Activated CD8-positive, alpha-beta T cell treated with anti-CD3 and anti-CD28 coated beads for 36 hours (primary cell): ENCODE measurements at regions not wholly inside any gene's neighbourhood (a gene's known extent, or its start where the extent isn't known, plus 50 kb on each side); places are given as distances from the start of the nearest gene placed in this dataset.

Source experiments
- ATAC-seq: fragments of 200-7000 bp; cut with Tn5 transposase; one replicate; pipeline ENCODE4 v1.10.0; 2021; ENCODE audit warnings: mild to moderate bottlenecking, moderate library complexity
- CTCF ChIA-PET: fragments of 350-600 bp; sonication (Branson Sonifier 250); formaldehyde crosslinking; loops from one replicate; lab custom pipeline; 2021; ENCODE audit warnings: antibody characterized with exemption; lab: Charles Lee
- POLR2A ChIA-PET: fragments of 350-600 bp; sonication (Branson Sonifier 250); formaldehyde crosslinking; loops from one replicate; lab custom pipeline; 2021; ENCODE audit warnings: antibody characterized with exemption; lab: Charles Lee
- DNase-seq: peaks from one replicate; pipeline ENCODE4 v3.0.0-alpha.2; 2020
- H3K27ac Mint-ChIP-seq: one replicate; pipeline ENCODE4 v1.8.0; 2021; ENCODE audit warnings: mild to moderate bottlenecking, mixed read lengths
- H3K27me3 Mint-ChIP-seq: one replicate; pipeline ENCODE4 v1.8.0; 2021; ENCODE audit warnings: mixed read lengths
- H3K36me3 Mint-ChIP-seq: one replicate; pipeline ENCODE4 v1.8.0; 2021; ENCODE audit warnings: low read depth, mixed read lengths
- H3K4me1 Mint-ChIP-seq: one replicate; pipeline ENCODE4 v1.8.0; 2021; ENCODE audit warnings: low read depth, mixed read lengths
- H3K4me3 Mint-ChIP-seq: one replicate; pipeline ENCODE4 v1.8.0; 2021; ENCODE audit warnings: mild to moderate bottlenecking, moderate library complexity, mixed read lengths
- H3K9me3 Mint-ChIP-seq: one replicate; pipeline ENCODE4 v1.8.0; 2021; ENCODE audit warnings: mixed read lengths
- intact Hi-C: fragments of 100-400 bp; cut with micrococcal nuclease; formaldehyde crosslinking; loops from one replicate; pipeline ENCODE4 v1.10.0; 2022
- TF ChIP-seq, protein P1 (sequence below): fragments of 200-600 bp; IDR thresholded peaks from one replicate; pipeline ENCODE4 v1.8.0; 2022; ENCODE audit warnings: antibody characterized with exemption, mild to moderate bottlenecking

- Mint-ChIP-seq H3K9me3 (no peaks in the 10 kb centered on the region), H3K4me1 (no peaks in the 10 kb centered on the region), H3K27me3 (peaks cover 9% of the 10 kb centered on the region), H3K27ac (no peak overlapping the region), H3K36me3 (no peaks in the 10 kb centered on the region), H3K4me3 (no peak overlapping the region)
- ChIA-PET CTCF (no interaction called here), POLR2A (no interaction called here)
- intact Hi-C loops: no loop called here
- TF ChIP-seq, protein P1, sequence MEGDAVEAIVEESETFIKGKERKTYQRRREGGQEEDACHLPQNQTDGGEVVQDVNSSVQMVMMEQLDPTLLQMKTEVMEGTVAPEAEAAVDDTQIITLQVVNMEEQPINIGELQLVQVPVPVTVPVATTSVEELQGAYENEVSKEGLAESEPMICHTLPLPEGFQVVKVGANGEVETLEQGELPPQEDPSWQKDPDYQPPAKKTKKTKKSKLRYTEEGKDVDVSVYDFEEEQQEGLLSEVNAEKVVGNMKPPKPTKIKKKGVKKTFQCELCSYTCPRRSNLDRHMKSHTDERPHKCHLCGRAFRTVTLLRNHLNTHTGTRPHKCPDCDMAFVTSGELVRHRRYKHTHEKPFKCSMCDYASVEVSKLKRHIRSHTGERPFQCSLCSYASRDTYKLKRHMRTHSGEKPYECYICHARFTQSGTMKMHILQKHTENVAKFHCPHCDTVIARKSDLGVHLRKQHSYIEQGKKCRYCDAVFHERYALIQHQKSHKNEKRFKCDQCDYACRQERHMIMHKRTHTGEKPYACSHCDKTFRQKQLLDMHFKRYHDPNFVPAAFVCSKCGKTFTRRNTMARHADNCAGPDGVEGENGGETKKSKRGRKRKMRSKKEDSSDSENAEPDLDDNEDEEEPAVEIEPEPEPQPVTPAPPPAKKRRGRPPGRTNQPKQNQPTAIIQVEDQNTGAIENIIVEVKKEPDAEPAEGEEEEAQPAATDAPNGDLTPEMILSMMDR: no peak
- ATAC-seq (no peak), DNase-seq (no peak)
These were observed 384.2 kb upstream of the PROK2 start for GRCh38 chr3:72169120-72169519.

DNA sequence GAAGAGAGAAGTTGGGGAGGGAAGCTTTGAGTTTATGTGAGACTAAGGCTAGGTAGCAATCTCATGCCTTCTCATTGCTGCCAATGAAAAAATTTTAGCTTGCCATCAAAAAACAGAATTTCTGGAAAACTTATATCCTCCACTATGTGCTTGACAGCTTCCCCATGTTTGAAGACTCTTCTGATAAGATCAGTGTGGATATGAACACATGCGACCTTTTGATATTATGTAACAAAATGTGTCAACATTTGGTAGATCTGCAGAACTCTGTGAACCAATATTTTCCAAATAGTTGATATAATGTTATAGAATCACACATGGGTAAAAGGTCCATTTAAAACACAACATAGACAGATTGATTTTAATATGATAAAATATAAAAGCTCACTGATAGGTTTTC is 380.9 kb upstream of the PROK2 start:
- no peak overlapping the region for H3K27ac Mint-ChIP-seq
- ATAC-seq (no peak), DNase-seq (no peak)
- CTCF ChIA-PET: interaction anchor here (1.1 kb wide), 1 partner anchor 290 kb away, joined by 4 read pairs; no protein-coding TSS in a partner anchor
- intact Hi-C loops: no loop called here
- H3K9me3 Mint-ChIP-seq: no peaks in the 10 kb centered on the region
- H3K36me3 Mint-ChIP-seq: no peaks in the 10 kb centered on the region
- no peak overlapping the region for H3K4me3 Mint-ChIP-seq
- POLR2A ChIA-PET: interaction anchor here (0.7 kb wide), 1 partner anchor 42 kb away, joined by 3 read pairs; no protein-coding TSS in a partner anchor
- H3K4me1 Mint-ChIP-seq: no peaks in the 10 kb centered on the region
- TF ChIP-seq, protein P1: no peak
- peaks cover 4% of the 10 kb centered on the region for H3K27me3 Mint-ChIP-seq

DNA sequence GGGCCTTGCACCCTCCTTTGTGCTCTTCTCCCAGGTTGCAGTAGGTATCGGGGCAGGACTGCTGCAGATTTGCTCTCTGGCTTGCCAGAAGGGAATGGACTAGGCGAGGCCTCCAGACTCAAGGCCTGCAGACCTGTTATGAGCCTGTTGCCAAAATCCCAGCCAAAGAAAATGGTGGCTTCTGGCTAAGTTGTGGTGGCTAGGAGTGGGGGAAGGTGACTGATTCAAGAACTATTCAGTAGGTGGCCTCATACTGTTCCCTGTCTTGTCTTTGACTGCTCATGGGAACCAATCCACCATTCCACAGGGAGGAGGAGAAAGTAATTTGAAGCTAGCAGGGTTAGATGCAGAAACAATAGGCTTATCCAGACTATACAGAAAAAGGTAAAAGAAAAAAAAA is 380.4 kb upstream of the PROK2 start:
- Mint-ChIP-seq H3K27me3 (peaks cover 4% of the 10 kb centered on the region), H3K4me1 (no peaks in the 10 kb centered on the region), H3K27ac (no peak overlapping the region), H3K36me3 (no peaks in the 10 kb centered on the region), H3K9me3 (no peaks in the 10 kb centered on the region), H3K4me3 (no peak overlapping the region)
- DNase-seq (no peak), ATAC-seq (no peak)
- TF ChIP-seq, protein P1: no peak
- intact Hi-C loops: no loop called here
- ChIA-PET CTCF (interaction anchor here (1.1 kb wide), 1 partner anchor 290 kb away, joined by 4 read pairs; no protein-coding TSS in a partner anchor), POLR2A (interaction anchor here (0.7 kb wide), 1 partner anchor 42 kb away, joined by 3 read pairs; no protein-coding TSS in a partner anchor)

DNA sequence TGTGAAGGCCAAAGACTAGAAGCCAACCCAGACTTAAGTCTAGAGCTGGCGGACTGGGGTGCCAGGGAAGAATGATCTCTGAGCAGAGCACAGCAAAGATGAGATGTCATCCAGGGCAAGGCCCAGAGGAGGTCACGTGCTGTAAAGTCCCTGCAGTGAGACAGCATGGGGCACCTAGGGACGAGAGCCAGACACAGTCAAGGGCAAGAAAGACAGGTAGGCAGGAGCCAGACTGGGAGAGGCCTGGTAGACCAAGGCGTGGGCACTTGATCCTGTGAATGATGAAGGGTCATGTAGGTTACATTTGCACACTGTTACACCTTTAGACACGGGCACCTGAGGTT is 379.7 kb upstream of the PROK2 start:
- POLR2A ChIA-PET: no interaction called here
- Mint-ChIP-seq H3K27me3 (peaks cover 4% of the 10 kb centered on the region), H3K36me3 (no peaks in the 10 kb centered on the region), H3K4me3 (no peak overlapping the region), H3K4me1 (no peaks in the 10 kb centered on the region), H3K27ac (no peak overlapping the region), H3K9me3 (no peaks in the 10 kb centered on the region)
- CTCF ChIA-PET: no interaction called here
- ATAC-seq (no peak), DNase-seq (no peak)
- TF ChIP-seq, protein P1: no peak
- intact Hi-C loops: no loop called here

DNA sequence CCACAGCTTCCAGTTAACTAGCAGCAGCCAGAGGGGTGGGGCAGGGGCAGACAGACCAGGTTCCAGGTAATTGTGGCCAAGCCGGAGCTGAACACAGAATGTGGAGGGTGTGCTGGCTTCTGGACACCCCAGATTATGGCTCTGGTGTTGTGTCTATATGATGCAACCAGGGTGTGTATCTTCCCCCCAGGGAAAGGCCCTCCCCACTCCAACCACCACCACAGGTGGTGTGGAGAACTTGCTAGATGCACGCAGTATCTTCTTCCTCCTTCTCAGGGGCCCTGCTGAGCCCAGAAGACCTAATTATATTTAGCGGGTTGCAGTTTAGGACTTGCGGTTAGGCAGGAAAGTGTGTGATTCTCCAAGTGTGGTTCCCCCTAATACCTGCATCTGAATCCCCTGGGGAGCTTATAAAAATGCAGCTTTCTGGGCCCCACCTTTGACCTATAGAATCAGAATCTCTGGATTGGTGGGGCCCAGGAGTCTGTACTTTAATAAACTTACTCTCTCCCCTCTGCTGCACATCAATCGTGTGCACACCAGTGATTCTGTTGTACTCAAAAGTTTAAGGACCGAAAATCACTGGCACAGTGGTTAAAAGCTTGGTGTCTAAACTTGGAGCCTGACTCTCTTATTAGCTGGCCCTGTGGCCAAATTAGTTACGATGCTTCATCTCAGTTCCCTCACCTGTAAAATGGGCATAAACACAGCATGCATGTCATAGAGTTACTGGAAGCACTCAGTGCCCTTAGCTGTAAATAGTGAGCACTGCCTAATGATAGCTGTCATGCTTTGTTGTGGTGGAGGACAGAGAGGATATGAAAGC is 379.1 kb upstream of the PROK2 start:
- no peaks in the 10 kb centered on the region for H3K36me3 Mint-ChIP-seq

More for the DNA sequence above, 379.1 kb upstream of the PROK2 start:
- no peaks in the 10 kb centered on the region for H3K9me3 Mint-ChIP-seq
- CTCF ChIA-PET: no interaction called here
- ATAC-seq (peak; percentile 30), DNase-seq (no peak)
- H3K4me1 Mint-ChIP-seq: no peaks in the 10 kb centered on the region
- POLR2A ChIA-PET: no interaction called here
- no peak overlapping the region for H3K4me3 Mint-ChIP-seq
- H3K27me3 Mint-ChIP-seq: peaks cover 4% of the 10 kb centered on the region
- no peak overlapping the region for H3K27ac Mint-ChIP-seq
- TF ChIP-seq, protein P1: no peak
- intact Hi-C loops: no loop called here
